Central memory CD8-positive, alpha-beta T cell (primary cell): ENCODE measurements at regions not wholly inside any gene's neighbourhood (a gene's known extent, or its start where the extent isn't known, plus 50 kb on each side); places are given as distances from the start of the nearest gene placed in this dataset.

Experiments
- ATAC-seq: fragments of 150-1000 bp; cut with Tn5 transposase; replicated peaks from 2 replicates; pipeline ENCODE4 v1.10.0; 2022; ENCODE audit warnings: mild to moderate bottlenecking, moderate FRiP score, moderate number of reproducible peaks; ENCODE audit not compliant: poor library complexity, severe bottlenecking; ENCODE audit errors: extremely low read depth
- DNase-seq, 2 donors: peaks; one replicate each; pipeline ENCODE4 v3.0.0; 2021; ENCODE audit warnings: low spot score in 2 of 2
- H3K27ac Mint-ChIP-seq: one replicate; pipeline ENCODE4 v1.8.0; 2022; ENCODE audit warnings: low read depth, mild to moderate bottlenecking, moderate library complexity, mixed read lengths
- H3K27me3 Mint-ChIP-seq: one replicate; pipeline ENCODE4 v1.8.0; 2022; ENCODE audit warnings: mixed read lengths
- H3K36me3 Mint-ChIP-seq: one replicate; pipeline ENCODE4 v1.8.0; 2022; ENCODE audit warnings: mild to moderate bottlenecking, moderate library complexity, mixed read lengths; ENCODE audit not compliant: insufficient read depth
- H3K4me1 Mint-ChIP-seq: one replicate; pipeline ENCODE4 v1.8.0; 2022; ENCODE audit warnings: mixed read lengths
- H3K4me3 Mint-ChIP-seq: one replicate; pipeline ENCODE4 v1.8.0; 2022; ENCODE audit warnings: mild to moderate bottlenecking, moderate library complexity, mixed read lengths
- H3K9me3 Mint-ChIP-seq: one replicate; pipeline ENCODE4 v1.8.0; 2022; ENCODE audit warnings: mixed read lengths

DNA sequence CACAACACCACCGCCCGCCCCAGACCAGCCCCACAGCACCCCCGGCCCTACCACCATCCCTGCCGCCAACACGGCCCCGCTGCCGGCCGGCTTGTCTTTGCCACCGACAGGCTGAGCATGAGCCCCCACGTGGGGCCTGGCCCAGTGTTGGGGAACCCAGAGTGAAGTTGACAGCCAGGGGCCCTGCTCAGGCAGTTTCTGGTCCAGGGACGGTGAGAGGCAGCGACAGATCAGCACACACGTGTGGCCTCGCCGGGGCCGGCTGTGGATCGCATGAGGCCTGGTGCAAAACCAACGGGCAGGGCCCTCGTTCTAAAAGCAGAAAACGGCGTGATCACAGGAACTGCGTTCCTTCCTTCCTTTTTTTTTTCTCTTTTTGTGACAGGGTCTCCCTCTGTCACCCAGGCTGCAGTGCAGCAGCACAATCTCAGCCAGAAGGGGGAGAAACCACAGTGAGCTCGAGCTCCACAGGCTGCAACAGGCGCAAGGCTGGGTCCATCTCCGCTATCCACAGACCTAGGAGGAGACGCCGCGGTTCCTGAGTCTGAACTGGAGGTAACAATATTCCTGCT, 50.5 kb upstream of the FBRSL1 start:
- H3K4me3 Mint-ChIP-seq, result no peak overlapping the region
- no peaks in the 10 kb centered on the region for H3K9me3 Mint-ChIP-seq
- ATAC-seq (no peak), DNase-seq (no peak)
- H3K27ac Mint-ChIP-seq, result no peak overlapping the region
- peaks cover 2% of the 10 kb centered on the region for H3K36me3 Mint-ChIP-seq
- peaks cover 15% of the 10 kb centered on the region for H3K4me1 Mint-ChIP-seq
- H3K27me3 Mint-ChIP-seq, result peaks cover 21% of the 10 kb centered on the region

DNA sequence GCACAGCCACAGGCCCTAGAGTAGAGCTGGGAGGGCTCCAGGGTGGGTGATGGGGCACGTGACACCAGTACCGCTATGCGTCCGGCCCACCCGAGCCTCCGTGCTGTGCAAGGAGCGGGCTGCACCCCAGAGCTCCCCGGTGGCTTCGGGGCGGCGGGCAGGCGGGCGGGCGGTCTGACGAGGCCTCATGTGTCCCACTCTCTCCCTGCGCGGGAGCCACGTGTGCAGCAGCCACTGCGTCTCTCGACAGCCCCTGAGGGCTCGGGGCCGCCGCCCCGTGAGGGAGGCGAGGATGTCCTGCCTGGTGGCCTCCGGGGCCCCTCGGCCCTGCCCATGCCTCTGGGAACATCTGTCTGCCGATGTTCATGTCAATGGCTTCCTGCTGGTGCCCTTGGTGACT, 51.2 kb upstream of the FBRSL1 start:
- H3K27me3 Mint-ChIP-seq, result peaks cover 23% of the 10 kb centered on the region
- DNase-seq, result no peak
- no peaks in the 10 kb centered on the region for H3K9me3 Mint-ChIP-seq
- no peak overlapping the region for H3K27ac Mint-ChIP-seq
- ATAC-seq, result no peak
- no peak overlapping the region for H3K4me3 Mint-ChIP-seq
- peaks cover 2% of the 10 kb centered on the region for H3K36me3 Mint-ChIP-seq
- peaks cover 13% of the 10 kb centered on the region for H3K4me1 Mint-ChIP-seq

DNA sequence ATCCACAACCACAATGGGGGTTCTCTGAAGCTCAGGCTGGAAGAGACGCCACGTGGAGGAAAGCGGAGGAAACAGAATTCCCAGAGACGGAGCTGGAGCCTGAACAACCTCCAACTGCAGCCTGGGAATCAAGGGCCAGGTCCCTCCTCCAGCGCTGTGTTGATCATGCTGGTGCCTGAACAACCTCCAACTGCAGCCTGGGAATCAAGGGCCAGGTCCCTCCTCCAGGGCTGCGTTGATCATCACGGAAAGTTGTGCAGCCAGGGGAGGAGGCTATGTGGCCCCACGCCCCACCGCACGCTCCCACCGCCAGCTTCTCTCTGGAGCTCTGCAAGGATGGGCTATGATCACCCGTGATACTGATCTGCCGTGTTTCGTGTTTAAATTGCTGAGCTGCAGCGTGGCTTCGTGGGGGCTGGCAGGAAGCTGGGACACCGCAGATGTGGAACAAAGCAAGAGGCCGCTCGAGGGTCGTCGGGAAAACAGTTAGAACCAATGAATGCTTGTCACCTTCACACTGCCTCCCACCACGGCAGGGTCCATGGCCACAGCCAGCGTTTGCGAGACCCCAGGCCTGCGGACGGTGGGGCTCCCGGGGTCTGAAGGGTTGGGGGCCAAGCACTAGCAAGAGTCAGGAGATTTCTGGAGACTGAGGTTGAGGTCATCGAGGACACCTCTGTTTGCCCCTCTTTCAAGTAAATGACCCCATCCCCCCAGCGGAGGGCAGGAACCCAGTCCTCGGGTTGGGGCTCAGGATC, 51.8 kb upstream of the FBRSL1 start:
- peaks cover 13% of the 10 kb centered on the region for H3K4me1 Mint-ChIP-seq
- peaks cover 27% of the 10 kb centered on the region for H3K27me3 Mint-ChIP-seq
- no peak for ATAC-seq
- peak overlapping the region; percentile 20 for H3K4me3 Mint-ChIP-seq
- no peak for DNase-seq
- H3K9me3 Mint-ChIP-seq, result no peaks in the 10 kb centered on the region
- H3K27ac Mint-ChIP-seq, result no peak overlapping the region
- H3K36me3 Mint-ChIP-seq, result no peaks in the 10 kb centered on the region

DNA sequence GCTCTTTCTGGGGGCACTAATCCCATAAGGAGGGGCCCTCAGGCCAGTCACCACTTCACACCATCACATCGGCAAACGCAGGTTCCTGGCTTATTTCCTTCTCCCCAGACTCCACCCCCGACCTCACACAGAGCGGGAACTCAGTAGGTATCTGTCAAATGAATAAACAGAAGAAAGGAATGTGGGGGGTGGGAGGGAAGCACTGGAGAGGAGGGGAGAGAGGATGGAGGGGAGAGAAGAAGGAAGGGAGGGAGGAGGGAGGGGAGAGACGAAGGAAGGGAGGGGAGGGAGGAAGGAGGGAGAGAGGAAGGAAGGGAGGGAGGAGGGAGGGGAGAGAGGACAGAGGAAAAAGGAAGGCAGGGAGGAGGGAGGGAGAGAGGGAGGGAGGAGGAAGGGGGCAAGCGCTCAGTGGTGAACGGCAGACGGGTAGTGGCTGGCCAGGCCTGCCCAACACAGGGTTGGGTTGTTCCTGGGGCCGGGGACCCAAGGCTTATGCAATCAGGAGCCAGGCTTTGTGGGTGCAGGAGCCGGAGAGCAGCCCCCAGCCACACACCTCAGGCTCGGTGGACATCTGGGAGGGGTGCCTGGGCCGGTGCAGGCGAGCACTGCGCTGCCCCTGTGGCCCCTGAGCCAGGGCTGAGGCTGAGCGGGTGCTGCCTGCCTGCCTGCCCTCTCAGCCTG, 52.6 kb upstream of the FBRSL1 start:
- Mint-ChIP-seq H3K36me3 (no peaks in the 10 kb centered on the region), H3K27ac (no peak overlapping the region), H3K4me3 (peak overlapping the region; percentile 18), H3K9me3 (no peaks in the 10 kb centered on the region), H3K4me1 (peaks cover 12% of the 10 kb centered on the region), H3K27me3 (peaks cover 31% of the 10 kb centered on the region)
- no peak for DNase-seq
- no peak for ATAC-seq

DNA sequence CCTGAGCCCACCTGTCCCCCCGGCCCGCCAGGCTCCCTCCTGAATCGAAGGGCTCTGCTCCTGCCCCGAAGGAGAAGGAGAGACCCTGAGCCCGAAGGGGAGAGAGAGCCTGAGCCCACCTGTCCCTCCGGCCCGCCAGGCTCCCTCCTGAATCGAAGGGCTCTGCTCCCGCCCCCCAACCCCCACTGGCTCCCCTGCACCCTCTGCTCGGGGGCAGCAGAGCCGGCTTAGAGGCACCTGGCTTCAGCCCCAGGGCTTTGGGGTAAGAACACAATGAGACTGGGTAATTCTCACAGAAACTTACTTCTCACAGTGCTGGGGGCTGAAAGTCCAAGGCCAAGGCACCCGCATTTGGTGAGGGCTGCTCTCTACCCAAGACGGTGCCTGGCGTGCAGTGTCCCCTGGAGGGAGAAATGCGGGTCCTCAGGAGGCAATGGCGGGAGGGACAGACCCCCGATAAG, 53.1 kb upstream of the FBRSL1 start:
- Mint-ChIP-seq H3K27ac (no peak overlapping the region), H3K9me3 (no peaks in the 10 kb centered on the region), H3K4me1 (peaks cover 12% of the 10 kb centered on the region), H3K4me3 (no peak overlapping the region), H3K36me3 (no peaks in the 10 kb centered on the region), H3K27me3 (peaks cover 31% of the 10 kb centered on the region)
- no peak for ATAC-seq
- no peak for DNase-seq

DNA sequence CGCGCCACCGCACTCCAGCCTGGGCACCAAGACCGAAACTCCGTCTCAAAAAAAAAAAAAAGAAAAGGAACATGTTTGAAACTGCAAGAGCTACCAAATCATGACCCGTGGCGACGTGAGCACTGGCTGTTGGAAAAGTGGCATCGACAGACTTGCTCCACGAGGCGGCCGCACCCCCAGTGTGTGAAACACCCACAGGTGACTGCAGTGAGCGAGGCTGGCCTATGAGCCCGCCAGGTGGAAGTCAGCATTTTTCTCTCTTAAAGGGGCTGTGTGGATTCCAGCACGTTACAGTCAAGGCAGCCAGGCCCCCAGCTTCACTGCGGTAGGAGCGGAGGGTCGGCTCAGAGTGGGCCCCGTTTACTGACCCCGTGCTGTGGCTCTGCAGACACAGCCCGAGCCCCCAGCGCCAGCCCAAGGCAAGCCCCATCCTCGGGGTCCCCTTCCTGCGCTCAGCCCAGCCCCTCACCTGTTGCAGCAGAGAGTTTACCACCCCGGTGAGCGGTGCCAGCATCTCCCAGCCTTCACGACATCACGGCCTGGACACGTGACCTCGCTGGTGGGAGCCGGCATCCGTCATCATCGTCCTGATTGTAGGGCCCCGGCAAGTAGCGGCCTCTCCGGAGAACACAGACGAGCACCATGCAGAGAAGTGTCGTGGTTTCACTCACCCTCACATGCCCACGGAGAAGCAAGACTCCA, 54.3 kb upstream of the FBRSL1 start:
- peaks cover 12% of the 10 kb centered on the region for H3K4me1 Mint-ChIP-seq
- peaks cover 31% of the 10 kb centered on the region for H3K27me3 Mint-ChIP-seq
- H3K4me3 Mint-ChIP-seq, result peak overlapping the region; percentile 3
- no peak for DNase-seq
- no peak for ATAC-seq
- no peaks in the 10 kb centered on the region for H3K9me3 Mint-ChIP-seq
- H3K27ac Mint-ChIP-seq, result no peak overlapping the region
- H3K36me3 Mint-ChIP-seq, result no peaks in the 10 kb centered on the region

DNA sequence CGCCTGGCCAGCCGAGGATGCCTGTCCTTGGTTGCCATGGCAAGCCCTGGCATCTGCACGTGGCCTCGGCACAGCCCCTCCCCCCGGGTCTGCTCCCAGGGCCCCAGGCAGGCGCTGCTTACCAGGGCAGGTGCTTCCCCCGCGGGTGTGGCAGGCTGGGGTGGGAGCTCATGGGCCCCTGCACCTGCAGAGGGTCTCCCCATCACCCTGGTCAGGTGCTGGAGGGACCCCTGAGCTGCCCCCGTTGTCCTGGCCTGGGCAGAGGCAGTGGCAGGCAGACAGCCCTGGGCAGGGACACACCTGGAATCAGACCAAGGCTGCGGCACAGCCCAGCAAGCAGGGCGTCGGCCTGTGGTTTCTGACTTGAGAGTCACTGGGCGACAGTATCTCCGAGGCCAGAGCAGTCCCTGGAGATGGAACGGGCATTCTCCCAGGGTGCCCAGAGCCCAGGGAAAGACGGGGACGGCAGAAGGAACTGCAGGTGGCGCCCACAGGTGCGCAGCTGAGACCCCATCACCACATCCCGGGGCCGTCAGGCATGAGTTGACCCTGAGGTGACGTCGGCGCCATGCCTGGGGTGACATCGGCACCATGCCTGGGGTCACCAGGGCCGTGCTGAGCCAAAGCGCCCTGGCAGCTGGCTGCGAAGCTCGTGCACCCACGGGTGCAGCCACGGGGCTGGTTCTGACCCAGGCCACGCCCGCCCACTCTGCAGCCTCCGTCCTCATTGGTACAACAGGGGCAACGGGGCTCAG, 56.1 kb upstream of the FBRSL1 start:
- ATAC-seq, result no peak
- Mint-ChIP-seq H3K27me3 (peaks cover 44% of the 10 kb centered on the region), H3K4me3 (no peak overlapping the region), H3K4me1 (peaks cover 26% of the 10 kb centered on the region), H3K27ac (no peak overlapping the region), H3K9me3 (no peaks in the 10 kb centered on the region), H3K36me3 (no peaks in the 10 kb centered on the region)
- no peak for DNase-seq

DNA sequence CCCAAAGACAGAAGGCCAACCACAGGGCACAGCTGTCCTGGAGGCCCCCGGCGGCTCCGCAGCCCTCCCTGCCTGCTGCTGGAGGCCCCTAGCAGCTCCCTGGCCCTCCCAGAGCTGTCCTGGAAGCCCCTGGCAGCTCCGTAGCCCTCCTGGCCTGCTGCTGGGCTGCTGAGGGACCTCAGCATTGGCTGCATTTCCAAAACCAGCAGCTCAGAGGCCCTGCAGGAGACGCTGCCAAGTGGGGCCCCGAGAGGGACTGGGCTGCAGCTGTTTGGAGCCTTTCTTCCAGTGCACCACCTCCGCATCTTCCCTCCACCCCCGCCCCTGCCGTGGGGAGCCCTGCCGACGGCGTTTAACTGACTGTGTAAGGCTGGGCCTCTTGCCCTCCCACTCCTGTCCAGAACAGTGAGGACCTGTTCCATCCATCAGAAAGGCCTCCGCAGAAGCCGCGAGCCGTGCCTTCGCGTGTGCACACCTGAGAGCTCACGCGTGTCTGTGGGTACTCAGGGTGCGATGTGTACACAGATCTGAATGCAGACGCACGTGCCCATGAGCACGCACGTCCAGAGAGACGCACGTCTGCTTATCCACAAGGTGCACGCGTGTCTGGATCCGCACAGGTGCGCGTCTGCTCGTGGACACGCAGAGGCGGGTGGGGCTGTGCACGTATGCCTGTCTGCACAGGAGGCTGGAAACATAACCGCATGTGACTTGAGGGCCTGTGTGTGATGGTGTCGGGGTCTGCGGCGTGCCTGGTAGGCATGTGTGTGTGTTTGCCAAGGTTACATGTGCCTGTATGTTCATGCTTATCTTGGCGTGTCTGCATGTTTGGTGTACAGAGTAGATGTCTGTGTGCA, 57.0 kb upstream of the FBRSL1 start:
- no peak for DNase-seq
- Mint-ChIP-seq H3K4me1 (peaks cover 26% of the 10 kb centered on the region), H3K4me3 (no peak overlapping the region), H3K27me3 (peaks cover 44% of the 10 kb centered on the region), H3K27ac (no peak overlapping the region), H3K9me3 (no peaks in the 10 kb centered on the region), H3K36me3 (no peaks in the 10 kb centered on the region)
- no peak for ATAC-seq

DNA sequence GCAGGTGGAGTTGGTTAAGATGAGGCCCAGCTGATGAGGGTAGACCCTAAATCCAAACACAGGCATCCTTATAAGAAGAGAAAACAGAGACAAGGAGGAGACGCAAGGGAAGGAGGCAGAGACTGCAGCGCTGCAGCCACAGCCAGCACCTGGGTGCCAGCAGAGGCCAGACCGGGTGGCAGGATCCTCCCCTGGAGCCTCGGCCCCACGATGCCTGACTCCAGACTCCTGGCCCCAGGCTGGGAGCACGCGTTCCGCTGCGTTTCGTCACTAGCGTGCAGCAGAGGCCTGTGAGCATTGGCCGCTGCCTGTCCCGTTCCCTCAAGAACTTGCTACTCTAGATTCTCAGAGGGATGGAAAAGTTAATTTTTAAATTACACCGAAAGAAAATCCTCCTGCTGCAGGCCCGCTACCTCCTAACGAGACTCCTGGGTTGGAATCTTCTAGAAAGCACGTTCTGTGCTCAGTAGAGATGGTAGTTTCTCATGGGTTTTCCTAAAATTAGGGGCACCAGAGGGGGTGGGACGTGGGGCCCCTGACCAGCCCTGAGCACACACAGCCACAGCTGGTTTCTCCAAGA, 57.7 kb upstream of the FBRSL1 start:
- no peak overlapping the region for H3K4me3 Mint-ChIP-seq
- no peaks in the 10 kb centered on the region for H3K36me3 Mint-ChIP-seq
- H3K27ac Mint-ChIP-seq, result no peak overlapping the region
- peaks cover 44% of the 10 kb centered on the region for H3K27me3 Mint-ChIP-seq
- DNase-seq (no peak), ATAC-seq (no peak)
- H3K9me3 Mint-ChIP-seq, result no peaks in the 10 kb centered on the region
- peaks cover 26% of the 10 kb centered on the region for H3K4me1 Mint-ChIP-seq

DNA sequence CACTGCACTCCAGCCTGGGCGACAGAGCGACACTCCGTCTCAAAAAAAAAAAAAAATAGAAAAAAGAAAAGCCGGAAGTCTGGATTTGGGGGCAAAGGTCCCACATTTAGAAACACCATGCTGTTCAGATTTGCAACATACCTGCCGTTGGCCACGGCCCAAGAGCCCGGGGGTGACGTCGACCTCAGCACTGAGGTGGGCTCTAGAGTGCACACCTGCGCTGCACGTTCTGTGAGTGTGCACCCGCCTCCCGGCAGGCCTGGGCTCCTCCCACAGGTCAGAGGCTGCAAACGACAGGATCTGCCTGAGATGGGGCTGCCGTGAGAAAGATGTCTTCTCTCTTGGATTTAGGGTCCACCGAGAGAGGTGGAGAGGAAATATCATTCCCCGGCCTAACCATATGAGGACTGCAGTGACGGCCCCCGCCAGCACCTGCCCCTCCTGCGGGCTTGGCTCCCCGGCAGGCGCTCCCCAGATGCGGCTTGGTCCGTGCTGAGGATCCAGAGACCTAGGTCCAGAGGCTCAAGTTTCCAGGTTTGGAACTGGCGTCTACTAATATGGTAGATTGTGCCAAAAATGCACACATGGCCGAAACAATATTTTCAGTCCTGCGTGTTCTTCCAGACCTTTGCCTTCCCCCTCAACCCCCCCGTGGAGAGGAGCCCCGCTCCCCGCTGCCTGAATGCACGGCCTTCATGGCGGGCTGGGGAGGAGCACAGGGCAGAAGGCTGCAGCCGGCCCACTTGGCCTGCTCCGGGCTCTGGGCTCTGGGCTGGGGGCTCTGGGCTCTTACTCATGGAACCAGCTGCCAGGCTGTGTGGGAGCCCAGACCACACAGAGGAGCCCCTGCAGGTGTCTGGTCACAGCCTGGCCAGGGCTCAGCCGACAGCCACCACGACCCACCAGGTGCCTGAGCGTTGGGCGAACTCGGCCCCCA, 58.8 kb upstream of the FBRSL1 start:
- no peaks in the 10 kb centered on the region for H3K9me3 Mint-ChIP-seq
- peak overlapping the region; percentile 62 for H3K4me3 Mint-ChIP-seq
- ATAC-seq (no peak), DNase-seq (no peak)
- peaks cover 44% of the 10 kb centered on the region for H3K27me3 Mint-ChIP-seq
- no peak overlapping the region for H3K27ac Mint-ChIP-seq
- H3K36me3 Mint-ChIP-seq, result no peaks in the 10 kb centered on the region
- peaks cover 30% of the 10 kb centered on the region for H3K4me1 Mint-ChIP-seq
